Common myeloid progenitor, CD34-positive (primary cell): ENCODE measurements at regions not wholly inside any gene's neighbourhood (a gene's known extent, or its start where the extent isn't known, plus 50 kb on each side); places are given as distances from the start of the nearest gene placed in this dataset.

Experiments
- CTCF ChIA-PET: fragments of 350-600 bp; sonication (Branson Sonifier 250); formaldehyde crosslinking; loops from one replicate; lab custom pipeline; 2021; ENCODE audit warnings: antibody characterized with exemption; lab: Charles Lee
- POLR2A ChIA-PET: fragments of 350-600 bp; sonication (Branson Sonifier 250); formaldehyde crosslinking; loops from one replicate; lab custom pipeline; 2021; ENCODE audit warnings: antibody characterized with exemption; lab: Charles Lee
- DNase-seq, 3 donors: peaks; one replicate each; pipeline versions ENCODE4 v3.0.0 to v3.0.0-alpha.2; 2013
- H3K27ac ChIP-seq, 2 experiments: 1 replicate in 1 of 2; 2 replicates in 1 of 2; pipeline ENCODE4 v1.7.0; 2013; ENCODE audit warnings: inconsistent platforms in 2 of 2, low read length in 2 of 2, mild to moderate bottlenecking in 2 of 2, low read depth in 1 of 2, moderate library complexity in 1 of 2; ENCODE audit not compliant: severe bottlenecking in 2 of 2, insufficient read depth in 1 of 2, poor library complexity in 1 of 2
- H3K27me3 ChIP-seq, 5 experiments: replicated peaks in 2 of 5; 1 replicate in 3 of 5; 2 replicates in 2 of 5; pipeline versions ENCODE4 v1.6.1 to v1.7.0; 2013; ENCODE audit warnings: low read length in 4 of 5, mild to moderate bottlenecking in 2 of 5, moderate library complexity in 2 of 5, inconsistent platforms in 1 of 5; ENCODE audit not compliant: insufficient read depth in 5 of 5, control insufficient read depth in 4 of 5
- H3K36me3 ChIP-seq, 4 experiments: 1 replicate in 2 of 4; 2 replicates in 2 of 4; pipeline versions ENCODE4 v1.6.1 to v1.7.0; 2013; ENCODE audit warnings: low read length in 3 of 4, control low read depth in 1 of 4, mild to moderate bottlenecking in 1 of 4; ENCODE audit not compliant: control insufficient read depth in 4 of 4, insufficient read depth in 4 of 4
- H3K4me1 ChIP-seq, 4 experiments: 1 replicate in 3 of 4; 2 replicates in 1 of 4; pipeline versions ENCODE4 v1.6.1 to v1.7.1; 2013; ENCODE audit warnings: low read length in 3 of 4, mild to moderate bottlenecking in 3 of 4, control low read depth in 1 of 4, inconsistent platforms in 1 of 4, moderate library complexity in 1 of 4; ENCODE audit not compliant: control insufficient read depth in 4 of 4, insufficient read depth in 4 of 4; ENCODE audit errors: control extremely low read depth in 1 of 4
- H3K4me3 ChIP-seq, 7 experiments: 1 replicate in 4 of 7; 2 replicates in 3 of 7; pipeline versions ENCODE4 v1.5.1 to v1.7.0; 2013; ENCODE audit warnings: mild to moderate bottlenecking in 7 of 7, low read length in 6 of 7, moderate library complexity in 6 of 7, inconsistent platforms in 2 of 7, low read depth in 2 of 7, control low read depth in 1 of 7; ENCODE audit not compliant: insufficient read depth in 4 of 7, control insufficient read depth in 1 of 7; ENCODE audit errors: extremely low read depth in 1 of 7
- H3K9me3 ChIP-seq, 5 experiments: 1 replicate in 4 of 5; 2 replicates in 1 of 5; pipeline versions ENCODE4 v1.6.1 to v1.7.1; 2013; ENCODE audit warnings: low read length in 4 of 5, mild to moderate bottlenecking in 2 of 5, inconsistent platforms in 1 of 5, low read depth in 1 of 5, moderate library complexity in 1 of 5; ENCODE audit not compliant: control insufficient read depth in 4 of 5, insufficient read depth in 2 of 5; ENCODE audit errors: control extremely low read depth in 1 of 5
- WGBS: methylation state at CpG from one replicate; pipeline ENCODE4 v1.1.5; 2013; ENCODE audit not compliant: insufficient coverage; 5-methylcytosine and 5-hydroxymethylcytosine counted together

GRCh38 chr4:123823244-123823643, 426.6 kb downstream of the SPRY1 start:
- ChIA-PET POLR2A (no interaction called here), CTCF (interaction anchor here (1.0 kb wide), 1 partner anchor 17 kb away, joined by 3 read pairs; no protein-coding TSS in a partner anchor)
- no peaks in the 10 kb centered on the region for H3K36me3 ChIP-seq

DNA sequence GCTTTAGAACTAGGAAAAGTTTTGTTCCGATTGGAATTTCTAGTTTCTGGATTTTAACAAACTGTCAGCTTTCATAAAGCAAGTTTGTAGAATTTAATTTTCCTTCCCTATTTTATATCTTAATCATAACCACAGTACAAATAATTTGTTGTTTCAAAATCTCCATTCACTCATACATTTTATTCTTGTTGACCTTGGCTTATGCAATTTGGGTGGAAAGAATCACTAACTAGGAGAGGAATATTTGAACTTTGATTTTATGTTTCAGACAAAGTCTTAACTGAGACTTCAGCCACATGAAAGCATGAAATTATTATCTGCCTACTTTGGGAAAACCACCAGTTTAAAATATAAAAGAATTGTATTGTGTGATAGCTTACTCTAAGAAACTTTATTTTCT, 427.9 kb downstream of the SPRY1 start:
- no peaks in the 10 kb centered on the region for H3K36me3 ChIP-seq
- H3K27ac ChIP-seq, result no peak overlapping the region
- no peaks in the 10 kb centered on the region for H3K27me3 ChIP-seq
- H3K9me3 ChIP-seq, result peaks cover 0 to 2% (median 0%) of the 10 kb centered on the region in 5 experiments
- POLR2A ChIA-PET, result no interaction called here
- CTCF ChIA-PET, result interaction anchor here (0.6 to 1.2 kb wide), 2 partner anchors 12 to 67 kb away, joined by 3 read pairs; no protein-coding TSS in a partner anchor
- no peaks in the 10 kb centered on the region for H3K4me1 ChIP-seq
- no peak overlapping the region for H3K4me3 ChIP-seq
- WGBS, result no CpG with 5 or more reads among the region's 1 CpG
- no peak for DNase-seq

More at GRCh38 chr4:123823244-123823643, 426.6 kb downstream of the SPRY1 start:
- H3K9me3 ChIP-seq, result no peaks in the 10 kb centered on the region
- no peaks in the 10 kb centered on the region for H3K27me3 ChIP-seq
- no peak overlapping the region for H3K27ac ChIP-seq
- H3K4me3 ChIP-seq, result no peak overlapping the region
- WGBS, result 100% methylated on average over 3 of the region's 4 CpGs
- H3K4me1 ChIP-seq, result no peaks in the 10 kb centered on the region
- DNase-seq, result no peak

- ChIA-PET POLR2A (no interaction called here), CTCF (no interaction called here)
These were observed 429.1 kb downstream of the SPRY1 start for GRCh38 chr4:123825596-123826291.

DNA sequence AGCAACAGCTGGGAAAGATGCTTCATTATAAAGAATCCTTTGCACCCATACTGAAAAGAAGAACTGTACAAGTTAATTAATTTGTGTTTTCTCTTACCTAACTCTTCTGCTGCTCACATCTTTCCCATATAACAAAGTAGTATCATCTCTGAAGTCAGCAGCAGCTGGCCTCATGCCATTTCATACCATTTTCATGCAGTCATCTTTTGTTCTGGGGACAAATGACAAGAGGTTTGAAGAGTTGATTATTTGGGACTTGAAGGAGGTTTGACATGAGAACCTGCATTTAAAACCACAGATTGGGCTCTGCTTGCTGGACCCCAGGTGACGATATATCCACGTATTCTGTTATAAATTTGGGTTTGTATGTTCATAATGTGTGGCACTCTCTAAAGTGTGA, 430.3 kb downstream of the SPRY1 start:
- Histone ChIP-seq H3K4me1 (no peaks in the 10 kb centered on the region), H3K36me3 (no peaks in the 10 kb centered on the region), H3K27me3 (no peaks in the 10 kb centered on the region), H3K4me3 (no peak overlapping the region), H3K27ac (no peak overlapping the region), H3K9me3 (peaks cover 0 to 2% (median 0%) of the 10 kb centered on the region in 5 experiments)
- no peak for DNase-seq
- POLR2A ChIA-PET, result no interaction called here
- 100% methylated on average over 2 of the region's 2 CpGs for WGBS
- CTCF ChIA-PET, result interaction anchor here (1.1 kb wide), 1 partner anchor 351 kb away, joined by 3 read pairs; no protein-coding TSS in a partner anchor

More at GRCh38 chr4:123825596-123826291, 429.1 kb downstream of the SPRY1 start:
- no CpG with 5 or more reads among the region's 1 CpG for WGBS
- no peaks in the 10 kb centered on the region for H3K36me3 ChIP-seq
- no peaks in the 10 kb centered on the region for H3K27me3 ChIP-seq
- H3K9me3 ChIP-seq, result peaks cover 0 to 2% (median 0%) of the 10 kb centered on the region in 5 experiments
- no peak overlapping the region for H3K27ac ChIP-seq
- DNase-seq, result no peak
- no peaks in the 10 kb centered on the region for H3K4me1 ChIP-seq
- no peak overlapping the region for H3K4me3 ChIP-seq

DNA sequence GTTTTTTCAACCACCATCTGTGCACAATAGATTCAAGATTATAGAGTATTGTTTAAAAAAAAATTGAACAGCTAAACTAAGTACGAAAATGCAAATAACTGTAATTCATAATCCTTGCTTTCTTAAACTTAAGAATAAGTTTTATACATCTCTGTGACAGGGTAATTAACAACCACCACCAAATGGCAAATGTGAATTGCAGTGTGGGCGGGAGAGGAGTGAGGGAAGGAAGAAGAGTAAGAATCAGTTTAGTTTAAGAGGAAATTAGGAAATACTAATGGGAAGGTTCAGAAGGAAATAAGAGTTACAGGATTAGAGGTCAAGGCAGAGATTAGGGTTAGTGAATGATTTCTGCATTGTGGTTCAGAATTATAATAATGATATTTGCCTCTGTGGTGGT, 430.9 kb downstream of the SPRY1 start:
- WGBS, result no CpG with 5 or more reads among the region's 2 CpGs
- H3K36me3 ChIP-seq, result no peaks in the 10 kb centered on the region
- H3K4me3 ChIP-seq, result no peak overlapping the region
- POLR2A ChIA-PET, result no interaction called here
- no peaks in the 10 kb centered on the region for H3K4me1 ChIP-seq
- DNase-seq, result no peak
- peaks cover 0 to 2% (median 0%) of the 10 kb centered on the region in 5 experiments for H3K9me3 ChIP-seq
- no peak overlapping the region for H3K27ac ChIP-seq
- no peaks in the 10 kb centered on the region for H3K27me3 ChIP-seq
- CTCF ChIA-PET, result interaction anchor here (1.1 kb wide), 1 partner anchor 350 kb away, joined by 3 read pairs; no protein-coding TSS in a partner anchor

- Histone ChIP-seq H3K4me1 (no peaks in the 10 kb centered on the region), H3K4me3 (no peak overlapping the region), H3K36me3 (no peaks in the 10 kb centered on the region), H3K27ac (no peak overlapping the region), H3K9me3 (peaks cover 0 to 2% (median 0%) of the 10 kb centered on the region in 5 experiments), H3K27me3 (no peaks in the 10 kb centered on the region)
- no CpG with 5 or more reads among the region's 6 CpGs for WGBS
- DNase-seq, result no peak
- POLR2A ChIA-PET, result no interaction called here
- CTCF ChIA-PET, result no interaction called here
These were observed 434.3 kb downstream of the SPRY1 start for GRCh38 chr4:123830930-123831329.
